LNCAP (cell line): ENCODE measurements at regions not wholly inside any gene's neighbourhood (a gene's known extent, or its start where the extent isn't known, plus 50 kb on each side); places are given as distances from the start of the nearest gene placed in this dataset.

Experiments
- TF ChIP-seq, protein P1 (sequence below): fragments of 450-650 bp; IDR thresholded peaks from 2 replicates; pipeline ENCODE4 v1.5.1; 2017; ENCODE audit warnings: mild to moderate bottlenecking

DNA sequence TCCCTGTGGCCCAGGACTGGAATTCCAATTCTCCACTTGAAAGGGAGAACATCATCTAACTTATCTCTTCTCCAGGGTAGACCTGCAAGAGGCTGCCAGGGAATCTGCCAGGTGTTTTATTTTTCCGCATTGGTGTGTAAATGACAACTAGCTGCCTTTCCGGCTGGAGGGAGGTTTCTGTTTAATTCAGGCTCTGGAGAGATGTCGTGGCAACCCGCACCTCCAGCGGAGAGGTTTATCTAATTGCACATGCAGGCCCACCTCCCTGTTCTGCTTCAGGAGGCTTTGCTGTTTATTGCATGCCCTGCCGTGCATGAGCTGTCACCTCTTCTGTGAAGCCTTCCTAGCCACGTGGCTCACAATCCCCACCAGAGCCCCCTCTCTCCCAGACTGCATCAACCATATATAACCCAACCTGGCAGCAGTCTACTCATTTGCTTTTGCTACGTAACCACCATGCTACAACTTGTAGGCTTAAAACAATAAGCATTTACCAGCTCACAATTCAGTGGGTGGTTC, 151.6 kb downstream of the C1orf94 start:
- TF ChIP-seq, protein P1, sequence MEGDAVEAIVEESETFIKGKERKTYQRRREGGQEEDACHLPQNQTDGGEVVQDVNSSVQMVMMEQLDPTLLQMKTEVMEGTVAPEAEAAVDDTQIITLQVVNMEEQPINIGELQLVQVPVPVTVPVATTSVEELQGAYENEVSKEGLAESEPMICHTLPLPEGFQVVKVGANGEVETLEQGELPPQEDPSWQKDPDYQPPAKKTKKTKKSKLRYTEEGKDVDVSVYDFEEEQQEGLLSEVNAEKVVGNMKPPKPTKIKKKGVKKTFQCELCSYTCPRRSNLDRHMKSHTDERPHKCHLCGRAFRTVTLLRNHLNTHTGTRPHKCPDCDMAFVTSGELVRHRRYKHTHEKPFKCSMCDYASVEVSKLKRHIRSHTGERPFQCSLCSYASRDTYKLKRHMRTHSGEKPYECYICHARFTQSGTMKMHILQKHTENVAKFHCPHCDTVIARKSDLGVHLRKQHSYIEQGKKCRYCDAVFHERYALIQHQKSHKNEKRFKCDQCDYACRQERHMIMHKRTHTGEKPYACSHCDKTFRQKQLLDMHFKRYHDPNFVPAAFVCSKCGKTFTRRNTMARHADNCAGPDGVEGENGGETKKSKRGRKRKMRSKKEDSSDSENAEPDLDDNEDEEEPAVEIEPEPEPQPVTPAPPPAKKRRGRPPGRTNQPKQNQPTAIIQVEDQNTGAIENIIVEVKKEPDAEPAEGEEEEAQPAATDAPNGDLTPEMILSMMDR, result no peak

DNA sequence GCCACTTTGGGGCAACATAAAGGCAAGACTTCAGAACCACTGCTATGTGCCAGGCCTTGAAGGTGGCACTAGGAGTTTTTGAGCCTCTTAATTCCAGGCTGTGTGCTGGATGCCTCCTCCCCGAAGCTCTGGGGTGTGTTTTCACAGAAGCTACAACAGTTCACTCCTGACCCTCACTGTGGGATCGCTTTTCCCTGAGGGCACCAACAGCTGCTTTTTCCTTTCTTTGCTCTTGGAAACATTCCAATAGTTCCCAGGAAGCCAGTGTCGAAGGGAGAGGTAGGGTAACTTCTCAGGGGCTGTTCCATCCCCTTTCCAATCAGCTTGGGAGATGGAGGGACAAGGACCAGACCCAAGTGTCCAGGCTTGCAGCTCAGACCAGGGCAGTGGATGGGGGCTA, 153.4 kb downstream of the C1orf94 start:
- TF ChIP-seq, protein P1, result no peak

DNA sequence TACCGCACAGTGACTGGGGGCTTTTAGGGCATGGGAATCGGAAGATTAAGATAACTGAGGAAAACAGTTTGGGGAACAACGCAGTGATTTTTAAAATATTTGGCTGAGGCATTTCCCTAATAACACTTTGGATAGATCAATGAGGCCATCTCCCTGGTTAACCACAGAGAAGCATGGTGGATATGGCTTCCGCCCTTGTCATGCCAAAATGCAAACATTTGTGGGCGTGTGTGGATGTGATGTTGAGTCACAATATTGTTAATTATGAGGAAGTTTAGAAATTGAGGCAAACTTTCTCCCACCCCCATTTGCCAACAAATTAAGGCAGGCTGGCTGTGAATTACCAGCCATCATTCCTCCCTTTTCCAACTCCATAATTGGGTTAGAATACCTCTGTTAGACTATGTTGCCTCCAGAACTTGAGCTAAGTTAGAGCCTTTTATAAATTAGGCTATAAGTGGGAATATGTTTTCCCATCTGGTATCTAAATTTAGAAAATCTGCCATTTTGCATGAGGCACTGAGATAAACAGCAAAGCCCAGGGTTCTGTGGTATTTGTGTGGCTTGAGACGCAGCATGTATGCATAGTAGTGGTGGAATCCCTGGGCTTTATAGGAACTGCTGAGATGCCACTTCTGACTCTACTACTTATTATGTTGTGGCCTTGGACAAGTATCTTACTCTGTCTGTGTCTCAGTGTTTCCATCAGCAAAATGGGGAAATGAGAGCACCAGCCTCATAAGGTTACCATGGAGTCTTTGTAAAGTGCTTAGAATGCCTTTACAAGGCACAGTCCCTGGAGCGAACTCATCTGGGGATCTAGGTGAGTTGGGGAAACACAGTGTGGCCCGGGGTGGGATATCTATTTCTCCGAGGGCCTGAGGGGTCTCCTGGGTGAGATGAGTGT, 154.6 kb downstream of the C1orf94 start:
- TF ChIP-seq, protein P1, result no peak

DNA sequence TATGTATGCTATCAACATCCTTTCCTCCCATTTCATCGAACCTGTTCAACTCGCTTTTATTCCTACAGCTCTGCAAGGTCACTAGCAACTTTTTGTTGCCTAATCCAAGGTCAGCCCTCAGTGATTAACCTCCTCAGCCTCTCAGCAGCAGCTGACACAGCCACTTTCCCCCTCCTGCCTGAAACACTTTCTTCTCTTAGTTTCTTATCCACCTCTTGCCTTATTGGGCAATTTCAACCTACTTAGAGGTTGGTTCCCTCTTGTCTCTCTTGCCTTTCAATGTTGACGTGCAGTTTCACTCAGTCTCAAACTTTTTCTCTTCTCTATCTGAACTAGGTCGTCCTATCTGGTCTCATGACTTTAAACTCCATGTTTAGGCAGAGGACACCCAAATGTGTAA, 156.3 kb downstream of the C1orf94 start:
- TF ChIP-seq, protein P1, result no peak

DNA sequence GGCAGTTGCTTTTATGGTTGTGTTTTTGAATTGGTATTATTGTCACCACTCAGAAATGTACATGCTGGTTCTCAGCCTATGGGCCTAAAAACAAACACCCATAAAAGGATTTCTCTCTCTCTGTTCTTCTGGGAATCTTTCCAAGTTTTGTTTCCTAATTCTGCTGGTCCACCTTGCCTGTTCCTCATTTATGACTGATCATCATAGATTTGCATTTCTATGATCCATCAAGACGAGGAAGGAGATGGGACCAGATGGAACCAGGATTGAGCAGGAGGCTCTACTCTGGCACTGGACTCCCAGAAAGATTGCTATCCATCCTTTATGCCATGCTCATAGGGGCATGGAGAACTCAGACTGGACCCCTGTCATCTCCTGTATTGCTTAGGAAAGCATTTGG, 162.2 kb downstream of the C1orf94 start:
- TF ChIP-seq, protein P1, result no peak

DNA sequence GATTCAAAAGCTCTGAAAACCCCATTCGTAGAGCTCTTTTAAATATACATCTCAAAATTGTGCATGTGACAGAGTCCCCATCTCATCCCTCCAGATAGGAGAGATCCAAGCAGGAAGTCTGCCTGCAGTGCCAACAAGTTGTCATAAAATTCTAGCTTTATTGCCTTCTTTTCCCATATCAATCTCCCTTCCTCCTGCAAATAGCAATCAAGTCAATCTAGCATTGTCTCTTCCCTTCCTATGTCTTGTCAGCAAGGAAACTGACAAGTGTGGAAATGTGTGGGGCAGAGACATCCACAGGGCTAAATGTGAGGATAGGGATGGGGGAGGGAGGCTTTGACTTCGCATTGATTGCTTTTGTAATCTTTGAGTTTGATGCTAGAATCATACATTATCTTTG, 165.2 kb downstream of the C1orf94 start:
- TF ChIP-seq, protein P1, result no peak

DNA sequence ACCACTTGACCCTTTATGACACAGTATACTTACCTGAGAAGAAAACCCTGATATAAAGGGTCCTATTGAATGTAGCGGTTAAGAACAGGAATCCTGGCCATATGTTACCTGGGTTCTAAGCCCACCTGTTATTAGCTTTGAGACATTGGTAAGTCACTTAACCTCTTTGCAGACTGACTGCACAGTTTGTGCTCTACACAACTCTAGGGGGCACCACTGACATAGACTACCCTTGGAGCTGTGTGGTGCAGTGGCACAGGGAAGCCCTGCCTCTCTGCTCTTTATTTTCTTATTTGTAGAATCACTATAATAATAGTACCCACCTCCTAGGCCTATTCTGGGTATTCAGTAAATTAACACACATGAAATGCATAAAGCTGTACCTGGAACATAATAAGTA, 165.6 kb downstream of the C1orf94 start:
- TF ChIP-seq, protein P1, result no peak
